ENCODE measurements at regions not wholly inside any gene's neighbourhood (a gene's known extent, or its start where the extent isn't known, plus 50 kb on each side); places are given as distances from the start of the nearest gene placed in this dataset.

DNA sequence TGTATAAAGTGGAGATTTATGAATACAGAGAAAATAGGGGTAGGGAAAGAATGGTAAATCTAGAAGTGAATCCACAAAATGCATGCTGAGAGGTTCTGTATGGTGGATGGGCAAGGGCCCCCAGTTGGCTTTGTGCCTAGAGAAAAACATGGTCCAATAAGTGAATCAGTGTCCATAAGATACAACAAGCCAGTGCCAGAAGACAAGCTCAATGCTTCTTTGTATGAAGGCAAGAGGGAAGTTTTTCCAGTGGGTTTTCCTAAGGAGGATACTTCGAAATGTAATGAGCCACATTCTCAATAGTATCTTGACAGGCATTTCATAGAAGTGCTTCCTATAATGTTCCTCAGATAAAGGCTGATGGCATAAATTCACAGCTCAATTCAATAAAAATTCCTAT, 169.4 kb upstream of the HMCN1 start:
- no peak for TF ChIP-seq RAD21 (IDR thresholded peaks at IDR 0.05; ENCODE audit: low read length)
- TF ChIP-seq, protein P1, sequence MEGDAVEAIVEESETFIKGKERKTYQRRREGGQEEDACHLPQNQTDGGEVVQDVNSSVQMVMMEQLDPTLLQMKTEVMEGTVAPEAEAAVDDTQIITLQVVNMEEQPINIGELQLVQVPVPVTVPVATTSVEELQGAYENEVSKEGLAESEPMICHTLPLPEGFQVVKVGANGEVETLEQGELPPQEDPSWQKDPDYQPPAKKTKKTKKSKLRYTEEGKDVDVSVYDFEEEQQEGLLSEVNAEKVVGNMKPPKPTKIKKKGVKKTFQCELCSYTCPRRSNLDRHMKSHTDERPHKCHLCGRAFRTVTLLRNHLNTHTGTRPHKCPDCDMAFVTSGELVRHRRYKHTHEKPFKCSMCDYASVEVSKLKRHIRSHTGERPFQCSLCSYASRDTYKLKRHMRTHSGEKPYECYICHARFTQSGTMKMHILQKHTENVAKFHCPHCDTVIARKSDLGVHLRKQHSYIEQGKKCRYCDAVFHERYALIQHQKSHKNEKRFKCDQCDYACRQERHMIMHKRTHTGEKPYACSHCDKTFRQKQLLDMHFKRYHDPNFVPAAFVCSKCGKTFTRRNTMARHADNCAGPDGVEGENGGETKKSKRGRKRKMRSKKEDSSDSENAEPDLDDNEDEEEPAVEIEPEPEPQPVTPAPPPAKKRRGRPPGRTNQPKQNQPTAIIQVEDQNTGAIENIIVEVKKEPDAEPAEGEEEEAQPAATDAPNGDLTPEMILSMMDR (conservative IDR thresholded peaks at IDR 0.05; ENCODE audit: low read depth, low read length), result no peak

Data from IMR-90 (cell line).